HCT116 (cell line): ENCODE measurements at regions not wholly inside any gene's neighbourhood (a gene's known extent, or its start where the extent isn't known, plus 50 kb on each side); places are given as distances from the start of the nearest gene placed in this dataset.
"Not testable (repeated sequence)": the region's sequence is repeated elsewhere in the genome, so short reads cannot be mapped to it uniquely, and the experiment has no call there.

ENCODE experiments used
- ATAC-seq: fragments of 200-7000 bp; cut with Tn5 transposase; 2 replicates; pipeline ENCODE4 v1.9.1; 2020; ENCODE audit warnings: mild to moderate bottlenecking, moderate library complexity
- BruUV-seq: library from RNA; stranded (reverse); fragments of 400-500 nt; replicated peaks from 2 replicates; lab custom pipeline; 2021; lab: Mats Ljungman, UMichigan
- CTCF ChIA-PET: fragments of 300-600 bp; sonication (Branson Sonifier 250); formaldehyde crosslinking; loops from one replicate; lab custom pipeline; 2021; ENCODE audit warnings: antibody characterized with exemption; lab: Charles Lee
- POLR2A ChIA-PET: fragments of 300-600, 350-600 bp; sonication (Branson Sonifier 250); formaldehyde crosslinking; loops from one replicate; lab custom pipeline; 2021; ENCODE audit warnings: antibody characterized with exemption; lab: Charles Lee
- RAD21 ChIA-PET, 2 experiments: fragments of 300-600 bp; sonication (Branson Sonifier 250); formaldehyde crosslinking; loops; one replicate each; lab custom pipeline; 2023; ENCODE audit warnings: low total read pairs in 2 of 2; ENCODE audit not compliant: uncharacterized antibody in 2 of 2, unreplicated experiment in 2 of 2, low non-redundant PET in 1 of 2; lab: Charles Lee
- DNase-seq: peaks from one replicate; pipeline ENCODE4 v3.0.0-alpha.2; 2010; ENCODE audit warnings: low read depth, low spot score
- H2AFZ ChIP-seq: fragments of 200-600 bp; shearing (Covaris generic), sonication (generic); 2 replicates; pipeline ENCODE4 v1.6.1; 2017; ENCODE audit warnings: low read depth, mixed run types, mixed read lengths, antibody characterized with exemption, low read length; ENCODE audit not compliant: poor library complexity, severe bottlenecking
- H3K27ac ChIP-seq: 2 replicates; pipeline ENCODE4 v1.5.1; 2012; ENCODE audit warnings: low read depth, low read length
- H3K27me3 ChIP-seq: fragments of 200-600 bp; sonication (generic); 2 replicates; pipeline ENCODE4 v1.6.1; 2016; ENCODE audit warnings: mixed run types, low read length, mixed read lengths; ENCODE audit not compliant: insufficient read depth
- H3K36me3 ChIP-seq, 2 experiments: fragments of 200-500 bp in 1 of 2; fragments of 200-600 bp in 1 of 2; sonication (Bioruptor generic) in 1 of 2; sonication (generic) in 1 of 2; 2 replicates each; pipeline versions ENCODE4 v1.5.1 to v1.6.1; 2014 to 2016; ENCODE audit warnings: low read length in 2 of 2, inconsistent platforms in 1 of 2, mixed read lengths in 1 of 2, mixed run types in 1 of 2; ENCODE audit not compliant: insufficient read depth in 2 of 2, control insufficient read depth in 1 of 2
- H3K4me1 ChIP-seq, 2 experiments: fragments of 200-600 bp in 1 of 2; sonication (generic) in 1 of 2; 2 replicates each; pipeline versions ENCODE4 v1.5.1 to v1.6.1; 2012 to 2017; ENCODE audit warnings: low read length in 2 of 2, inconsistent platforms in 1 of 2, mild to moderate bottlenecking in 1 of 2, mixed read lengths in 1 of 2, mixed run types in 1 of 2, moderate library complexity in 1 of 2; ENCODE audit not compliant: insufficient read depth in 2 of 2, control insufficient read depth in 1 of 2
- H3K4me2 ChIP-seq: fragments of 200-600 bp; sonication (generic); 2 replicates; pipeline ENCODE4 v1.6.1; 2017; ENCODE audit warnings: mixed run types, low read length, mixed read lengths
- H3K4me3 ChIP-seq, 2 experiments: fragments of 200-600 bp in 1 of 2; sonication (generic) in 1 of 2; replicated peaks in 1 of 2; 2 replicates each; pipeline ENCODE4 v1.5.1; 2011 to 2016; ENCODE audit warnings: low read length in 2 of 2, control low read depth in 1 of 2, low read depth in 1 of 2, mild to moderate bottlenecking in 1 of 2, mixed read lengths in 1 of 2, mixed run types in 1 of 2
- H3K79me2 ChIP-seq: fragments of 200-600 bp; sonication (generic); 2 replicates; pipeline ENCODE4 v1.6.1; 2017; ENCODE audit warnings: mild to moderate bottlenecking, mixed run types, low read length, moderate library complexity, mixed read lengths; ENCODE audit not compliant: insufficient read depth
- H3K9ac ChIP-seq: fragments of 200-600 bp; sonication (generic); 2 replicates; pipeline ENCODE4 v1.6.1; 2016; ENCODE audit warnings: low read length, mixed read lengths
- H3K9me2 ChIP-seq: fragments of 200-600 bp; sonication (generic), shearing (Covaris generic); 2 replicates; pipeline ENCODE4 v1.6.1; 2017; ENCODE audit warnings: mixed run types, mild to moderate bottlenecking, moderate library complexity; ENCODE audit not compliant: insufficient read depth
- H3K9me3 ChIP-seq, 2 experiments: fragments of 200-500 bp in 1 of 2; fragments of 200-600 bp in 1 of 2; sonication (Bioruptor generic) in 1 of 2; sonication (generic) in 1 of 2; 2 replicates each; pipeline ENCODE4 v1.6.1; 2014 to 2017; ENCODE audit warnings: low read length in 2 of 2, mixed read lengths in 2 of 2, inconsistent platforms in 1 of 2, low read depth in 1 of 2, mild to moderate bottlenecking in 1 of 2, mixed run types in 1 of 2, moderate library complexity in 1 of 2; ENCODE audit not compliant: control insufficient read depth in 1 of 2, insufficient read depth in 1 of 2
- H4K20me1 ChIP-seq: fragments of 200-600 bp; sonication (generic), shearing (Covaris generic); 2 replicates; pipeline ENCODE4 v1.6.1; 2017; ENCODE audit warnings: mixed run types, mild to moderate bottlenecking, moderate library complexity; ENCODE audit not compliant: insufficient read depth
- CBX3 ChIP-seq: IDR thresholded peaks from 2 replicates; pipeline ENCODE4 v1.6.1; 2012; ENCODE audit warnings: low read depth
- CEBPB ChIP-seq: IDR thresholded peaks from 2 replicates; pipeline ENCODE4 v1.6.1; 2012; ENCODE audit warnings: low read depth
- EZH2 ChIP-seq: fragments of 200-600 bp; sonication (generic); IDR thresholded peaks from 2 replicates; pipeline ENCODE4 v1.6.1; 2017; ENCODE audit warnings: antibody characterized with exemption, mixed run types
- EZH2phosphoT487 ChIP-seq: fragments of 200-600 bp; IDR thresholded peaks from 2 replicates; pipeline ENCODE4 v1.6.1; 2018; ENCODE audit warnings: antibody characterized with exemption, borderline replicate concordance
- FOSL1 ChIP-seq: IDR thresholded peaks from 2 replicates; pipeline ENCODE4 v1.6.1; 2012; ENCODE audit warnings: low read depth
- JUND ChIP-seq: IDR thresholded peaks from 2 replicates; pipeline ENCODE4 v1.6.1; 2012
- POLR2A ChIP-seq: IDR thresholded peaks from 2 replicates; pipeline ENCODE4 v1.7.0; 2011; ENCODE audit warnings: borderline replicate concordance; ENCODE audit not compliant: insufficient read depth, insufficient read length; ENCODE audit errors: extremely low read depth
- POLR2AphosphoS5 ChIP-seq: IDR thresholded peaks from 2 replicates; pipeline ENCODE4 v1.6.1; 2011; ENCODE audit warnings: mild to moderate bottlenecking, low read depth, low read length, moderate library complexity
- RAD21 ChIP-seq: IDR thresholded peaks from 2 replicates; pipeline ENCODE4 v1.6.1; 2012; ENCODE audit warnings: low read depth, mild to moderate bottlenecking
- SP1 ChIP-seq: IDR thresholded peaks from 2 replicates; pipeline ENCODE4 v1.6.1; 2012; ENCODE audit warnings: low read depth
- SRF ChIP-seq: IDR thresholded peaks from 2 replicates; pipeline ENCODE4 v1.6.1; 2012; ENCODE audit warnings: low read depth
- ZNF274 ChIP-seq: fragments of 200-500 bp; sonication (Bioruptor generic); IDR thresholded peaks from 2 replicates; pipeline ENCODE4 v1.6.1; 2014; ENCODE audit warnings: mild to moderate bottlenecking, low read depth, low read length, inconsistent platforms
- intact Hi-C: fragments of 100-400 bp; cut with micrococcal nuclease; formaldehyde crosslinking; loops from 2 replicates; pipeline ENCODE4 v1.10.0; 2022
- TF ChIP-seq, protein P1 (sequence below): IDR thresholded peaks from 2 replicates; pipeline ENCODE4 v1.6.1; 2012; ENCODE audit warnings: low read depth
- TF ChIP-seq, protein P2 (sequence below): IDR thresholded peaks from 2 replicates; pipeline ENCODE4 v1.6.1; 2011; ENCODE audit warnings: mild to moderate bottlenecking, low read length, moderate library complexity; ENCODE audit not compliant: insufficient replicate concordance; ENCODE audit errors: extremely low read depth
- TF ChIP-seq, protein P3 (sequence below): IDR thresholded peaks from 2 replicates; pipeline ENCODE4 v1.6.1; 2012
- TF ChIP-seq, protein P4 (sequence below), 3 experiments: fragments of 200-600 bp in 1 of 3; sonication (generic) in 1 of 3; IDR thresholded peaks in 2 of 3; conservative IDR thresholded peaks in 1 of 3; 2 replicates each; pipeline ENCODE4 v1.5.1; 2012 to 2017; ENCODE audit warnings: low read depth in 2 of 3, low read length in 2 of 3, antibody characterized with exemption in 1 of 3, borderline replicate concordance in 1 of 3, control low read depth in 1 of 3, mild to moderate bottlenecking in 1 of 3, mixed read lengths in 1 of 3, mixed run types in 1 of 3, moderate library complexity in 1 of 3; ENCODE audit not compliant: insufficient read depth in 1 of 3

DNA sequence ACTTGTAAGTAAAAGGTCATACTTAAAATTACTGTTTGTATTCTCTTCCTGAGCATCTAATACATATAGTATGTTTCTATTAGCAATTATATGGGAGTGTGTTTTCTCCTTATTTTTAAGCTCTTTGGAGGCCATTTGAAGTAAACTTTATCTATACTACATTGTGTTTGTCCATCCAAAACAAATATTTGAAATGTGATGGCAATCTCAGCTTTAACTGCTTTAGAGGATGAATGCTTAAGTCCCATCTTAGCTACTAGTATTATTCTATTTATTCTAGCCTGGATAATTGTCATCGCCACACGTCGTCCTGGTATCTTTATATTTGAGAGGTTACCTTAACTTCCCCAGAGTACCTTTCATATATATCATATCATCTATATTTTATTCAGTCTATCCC lies 335.8 kb downstream of the NAF1 start:
- no peak overlapping the region for H3K4me2 ChIP-seq
- no peaks in the 10 kb centered on the region for H3K27me3 ChIP-seq
- no peaks in the 10 kb centered on the region for H3K36me3 ChIP-seq
- BruUV-seq, result no TSS peak
- H3K4me3 ChIP-seq, result no peak overlapping the region
- intact Hi-C loops, result no loop called here
- H3K79me2 ChIP-seq, result no peaks in the 10 kb centered on the region
- no peaks in the 10 kb centered on the region for H3K9me3 ChIP-seq
- no peaks in the 10 kb centered on the region for H4K20me1 ChIP-seq
- ChIA-PET CTCF (interaction anchor here (1.9 kb wide), 1 partner anchor 9 kb away, joined by 5 read pairs; no protein-coding TSS in a partner anchor), POLR2A (no interaction called here), RAD21 (no interaction called here)
- TF ChIP-seq SRF (no peak), RAD21 (no peak), JUND (no peak), FOSL1 (no peak), POLR2A (no peak), EZH2 (no peak), CBX3 (no peak), POLR2AphosphoS5 (no peak), EZH2phosphoT487 (no peak), CEBPB (no peak), ZNF274 (no peak), SP1 (no peak)
- TF ChIP-seq, protein P1, sequence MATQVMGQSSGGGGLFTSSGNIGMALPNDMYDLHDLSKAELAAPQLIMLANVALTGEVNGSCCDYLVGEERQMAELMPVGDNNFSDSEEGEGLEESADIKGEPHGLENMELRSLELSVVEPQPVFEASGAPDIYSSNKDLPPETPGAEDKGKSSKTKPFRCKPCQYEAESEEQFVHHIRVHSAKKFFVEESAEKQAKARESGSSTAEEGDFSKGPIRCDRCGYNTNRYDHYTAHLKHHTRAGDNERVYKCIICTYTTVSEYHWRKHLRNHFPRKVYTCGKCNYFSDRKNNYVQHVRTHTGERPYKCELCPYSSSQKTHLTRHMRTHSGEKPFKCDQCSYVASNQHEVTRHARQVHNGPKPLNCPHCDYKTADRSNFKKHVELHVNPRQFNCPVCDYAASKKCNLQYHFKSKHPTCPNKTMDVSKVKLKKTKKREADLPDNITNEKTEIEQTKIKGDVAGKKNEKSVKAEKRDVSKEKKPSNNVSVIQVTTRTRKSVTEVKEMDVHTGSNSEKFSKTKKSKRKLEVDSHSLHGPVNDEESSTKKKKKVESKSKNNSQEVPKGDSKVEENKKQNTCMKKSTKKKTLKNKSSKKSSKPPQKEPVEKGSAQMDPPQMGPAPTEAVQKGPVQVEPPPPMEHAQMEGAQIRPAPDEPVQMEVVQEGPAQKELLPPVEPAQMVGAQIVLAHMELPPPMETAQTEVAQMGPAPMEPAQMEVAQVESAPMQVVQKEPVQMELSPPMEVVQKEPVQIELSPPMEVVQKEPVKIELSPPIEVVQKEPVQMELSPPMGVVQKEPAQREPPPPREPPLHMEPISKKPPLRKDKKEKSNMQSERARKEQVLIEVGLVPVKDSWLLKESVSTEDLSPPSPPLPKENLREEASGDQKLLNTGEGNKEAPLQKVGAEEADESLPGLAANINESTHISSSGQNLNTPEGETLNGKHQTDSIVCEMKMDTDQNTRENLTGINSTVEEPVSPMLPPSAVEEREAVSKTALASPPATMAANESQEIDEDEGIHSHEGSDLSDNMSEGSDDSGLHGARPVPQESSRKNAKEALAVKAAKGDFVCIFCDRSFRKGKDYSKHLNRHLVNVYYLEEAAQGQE, result no peak
- TF ChIP-seq, protein P2, sequence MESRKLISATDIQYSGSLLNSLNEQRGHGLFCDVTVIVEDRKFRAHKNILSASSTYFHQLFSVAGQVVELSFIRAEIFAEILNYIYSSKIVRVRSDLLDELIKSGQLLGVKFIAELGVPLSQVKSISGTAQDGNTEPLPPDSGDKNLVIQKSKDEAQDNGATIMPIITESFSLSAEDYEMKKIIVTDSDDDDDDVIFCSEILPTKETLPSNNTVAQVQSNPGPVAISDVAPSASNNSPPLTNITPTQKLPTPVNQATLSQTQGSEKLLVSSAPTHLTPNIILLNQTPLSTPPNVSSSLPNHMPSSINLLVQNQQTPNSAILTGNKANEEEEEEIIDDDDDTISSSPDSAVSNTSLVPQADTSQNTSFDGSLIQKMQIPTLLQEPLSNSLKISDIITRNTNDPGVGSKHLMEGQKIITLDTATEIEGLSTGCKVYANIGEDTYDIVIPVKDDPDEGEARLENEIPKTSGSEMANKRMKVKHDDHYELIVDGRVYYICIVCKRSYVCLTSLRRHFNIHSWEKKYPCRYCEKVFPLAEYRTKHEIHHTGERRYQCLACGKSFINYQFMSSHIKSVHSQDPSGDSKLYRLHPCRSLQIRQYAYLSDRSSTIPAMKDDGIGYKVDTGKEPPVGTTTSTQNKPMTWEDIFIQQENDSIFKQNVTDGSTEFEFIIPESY, result no peak
- TF ChIP-seq, protein P3, sequence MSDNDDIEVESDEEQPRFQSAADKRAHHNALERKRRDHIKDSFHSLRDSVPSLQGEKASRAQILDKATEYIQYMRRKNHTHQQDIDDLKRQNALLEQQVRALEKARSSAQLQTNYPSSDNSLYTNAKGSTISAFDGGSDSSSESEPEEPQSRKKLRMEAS, result no peak
- TF ChIP-seq, protein P4, sequence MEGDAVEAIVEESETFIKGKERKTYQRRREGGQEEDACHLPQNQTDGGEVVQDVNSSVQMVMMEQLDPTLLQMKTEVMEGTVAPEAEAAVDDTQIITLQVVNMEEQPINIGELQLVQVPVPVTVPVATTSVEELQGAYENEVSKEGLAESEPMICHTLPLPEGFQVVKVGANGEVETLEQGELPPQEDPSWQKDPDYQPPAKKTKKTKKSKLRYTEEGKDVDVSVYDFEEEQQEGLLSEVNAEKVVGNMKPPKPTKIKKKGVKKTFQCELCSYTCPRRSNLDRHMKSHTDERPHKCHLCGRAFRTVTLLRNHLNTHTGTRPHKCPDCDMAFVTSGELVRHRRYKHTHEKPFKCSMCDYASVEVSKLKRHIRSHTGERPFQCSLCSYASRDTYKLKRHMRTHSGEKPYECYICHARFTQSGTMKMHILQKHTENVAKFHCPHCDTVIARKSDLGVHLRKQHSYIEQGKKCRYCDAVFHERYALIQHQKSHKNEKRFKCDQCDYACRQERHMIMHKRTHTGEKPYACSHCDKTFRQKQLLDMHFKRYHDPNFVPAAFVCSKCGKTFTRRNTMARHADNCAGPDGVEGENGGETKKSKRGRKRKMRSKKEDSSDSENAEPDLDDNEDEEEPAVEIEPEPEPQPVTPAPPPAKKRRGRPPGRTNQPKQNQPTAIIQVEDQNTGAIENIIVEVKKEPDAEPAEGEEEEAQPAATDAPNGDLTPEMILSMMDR (IDR thresholded peaks at IDR 0.05 in 2 of 3, conservative IDR thresholded peaks at IDR 0.05 in 1 of 3; ENCODE audit: borderline replicate concordance in 1 of 3, insufficient read depth in 1 of 3, low read depth in 2 of 3, low read length in 2 of 3), result no peak
- no peak for ATAC-seq
- no peaks in the 10 kb centered on the region for H3K4me1 ChIP-seq
- no peak overlapping the region for H3K27ac ChIP-seq
- no peaks in the 10 kb centered on the region for H3K9me2 ChIP-seq
- H3K9ac ChIP-seq, result no peak overlapping the region
- DNase-seq, result no peak
- no peak overlapping the region for H2AFZ ChIP-seq

DNA sequence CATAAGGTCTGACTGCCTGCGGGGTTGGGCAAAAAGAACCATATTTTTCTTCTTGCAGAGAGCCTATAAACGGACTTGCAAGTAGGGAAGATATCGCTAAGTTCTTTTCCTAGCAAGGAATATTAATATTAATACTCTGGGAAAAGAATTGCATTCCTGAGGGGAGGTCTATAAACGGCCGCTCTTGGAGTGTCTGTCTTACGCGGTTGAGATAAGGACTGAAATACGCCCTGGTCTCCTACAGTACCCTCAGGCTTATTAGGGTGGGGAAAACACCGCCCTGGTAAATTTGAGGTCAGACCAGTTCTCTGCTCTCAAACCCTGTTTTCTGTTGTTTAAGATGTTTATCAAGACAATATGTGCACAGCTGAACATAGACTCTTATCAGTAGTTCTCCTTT lies 349.3 kb downstream of the NAF1 start:
- POLR2A ChIA-PET, BruUV-seq, H3K4me3 ChIP-seq, H3K4me2 ChIP-seq, H2AFZ ChIP-seq, H3K9me2 ChIP-seq, RAD21 ChIA-PET, H3K4me1 ChIP-seq, CTCF ChIA-PET, H3K9ac ChIP-seq, DNase-seq, H3K79me2 ChIP-seq, H3K36me3 ChIP-seq, H3K27me3 ChIP-seq, ATAC-seq, H4K20me1 ChIP-seq, intact Hi-C loops, H3K27ac ChIP-seq, H3K9me3 ChIP-seq: not testable (repeated sequence)
